ENCODE measurements at regions not wholly inside any gene's neighbourhood (a gene's known extent, or its start where the extent isn't known, plus 50 kb on each side); places are given as distances from the start of the nearest gene placed in this dataset.

GRCh38 chr11:13110929-13111812, 102.1 kb downstream of the RASSF10 start:
- ATAC-seq = no peak
- in situ Hi-C loops (cut with MboI; ENCODE audit: low sequenced_read_pairs in 4 of 4) = no loop called here

GRCh38 chr11:13111813-13112130, 102.7 kb downstream of the RASSF10 start:
- intact Hi-C loops (cut with DNase I; ENCODE audit: low total_unique reads) = no loop called here
- in situ Hi-C loops (cut with MboI; ENCODE audit: low sequenced_read_pairs in 4 of 4) = no loop called here
- ATAC-seq (no peak), DNase-seq (no peak)
- H3K27ac ChIP-seq = no peak overlapping the region
- H3K4me1 ChIP-seq = peaks cover 0 to 4% of the 10 kb centered on the region in 2 donors
- H3K36me3 ChIP-seq = no peaks in the 10 kb centered on the region
- H3K27me3 ChIP-seq = no peaks in the 10 kb centered on the region
- H3K9me3 ChIP-seq = no peaks in the 10 kb centered on the region
- no peak for TF ChIP-seq POLR2A (IDR thresholded peaks at IDR 0.05)
- TF ChIP-seq CTCF (IDR thresholded peaks at IDR 0.05 in 4 of 5, conservative IDR thresholded peaks at IDR 0.05 in 1 of 5) = no peak
- no peak overlapping the region for H3K4me3 ChIP-seq

More at GRCh38 chr11:13110929-13111812, 102.1 kb downstream of the RASSF10 start:
- no peaks in the 10 kb centered on the region for H3K9me3 ChIP-seq
- no peak for DNase-seq
- H3K27ac ChIP-seq = no peak overlapping the region
- TF ChIP-seq POLR2A (IDR thresholded peaks at IDR 0.05) (no peak), CTCF (IDR thresholded peaks at IDR 0.05 in 4 of 5, conservative IDR thresholded peaks at IDR 0.05 in 1 of 5) (no peak)
- intact Hi-C loops (cut with DNase I; ENCODE audit: low total_unique reads) = no loop called here
- H3K4me3 ChIP-seq = no peak overlapping the region
- no peaks in the 10 kb centered on the region for H3K27me3 ChIP-seq
- H3K36me3 ChIP-seq = no peaks in the 10 kb centered on the region
- peaks cover 0 to 4% of the 10 kb centered on the region in 2 donors for H3K4me1 ChIP-seq

GRCh38 chr11:13114566-13115379, 105.7 kb downstream of the RASSF10 start:
- H3K4me3 ChIP-seq = no peak overlapping the region
- H3K36me3 ChIP-seq = no peaks in the 10 kb centered on the region
- intact Hi-C loops (cut with DNase I; ENCODE audit: low total_unique reads) (no loop called here), in situ Hi-C loops (cut with MboI; ENCODE audit: low sequenced_read_pairs in 4 of 4) (no loop called here)
- H3K27ac ChIP-seq = no peak overlapping the region
- no peaks in the 10 kb centered on the region for H3K9me3 ChIP-seq
- no peak for ATAC-seq
- H3K27me3 ChIP-seq = no peaks in the 10 kb centered on the region
- DNase-seq = no peak
- H3K4me1 ChIP-seq = peaks cover 0 to 4% of the 10 kb centered on the region in 2 donors
- no peak for TF ChIP-seq CTCF (IDR thresholded peaks at IDR 0.05 in 4 of 5, conservative IDR thresholded peaks at IDR 0.05 in 1 of 5)

GRCh38 chr11:13115380-13115675, 106.2 kb downstream of the RASSF10 start:
- in situ Hi-C loops (cut with MboI; ENCODE audit: low sequenced_read_pairs in 4 of 4) (no loop called here), intact Hi-C loops (cut with DNase I; ENCODE audit: low total_unique reads) (no loop called here)
- Histone ChIP-seq H3K4me1 (peaks cover 0 to 4% of the 10 kb centered on the region in 2 donors), H3K27me3 (no peaks in the 10 kb centered on the region), H3K4me3 (no peak overlapping the region), H3K36me3 (no peaks in the 10 kb centered on the region), H3K27ac (no peak overlapping the region), H3K9me3 (no peaks in the 10 kb centered on the region)
- no peak for DNase-seq
- no peak for TF ChIP-seq CTCF (IDR thresholded peaks at IDR 0.05 in 4 of 5, conservative IDR thresholded peaks at IDR 0.05 in 1 of 5)
- TF ChIP-seq POLR2A (IDR thresholded peaks at IDR 0.05) = no peak
- no peak for ATAC-seq
